ENCODE measurements at regions not wholly inside any gene's neighbourhood (a gene's known extent, or its start where the extent isn't known, plus 50 kb on each side); places are given as distances from the start of the nearest gene placed in this dataset.
"Not testable (repeated sequence)": the region's sequence is repeated elsewhere in the genome, so short reads cannot be mapped to it uniquely, and the experiment has no call there.

DNA sequence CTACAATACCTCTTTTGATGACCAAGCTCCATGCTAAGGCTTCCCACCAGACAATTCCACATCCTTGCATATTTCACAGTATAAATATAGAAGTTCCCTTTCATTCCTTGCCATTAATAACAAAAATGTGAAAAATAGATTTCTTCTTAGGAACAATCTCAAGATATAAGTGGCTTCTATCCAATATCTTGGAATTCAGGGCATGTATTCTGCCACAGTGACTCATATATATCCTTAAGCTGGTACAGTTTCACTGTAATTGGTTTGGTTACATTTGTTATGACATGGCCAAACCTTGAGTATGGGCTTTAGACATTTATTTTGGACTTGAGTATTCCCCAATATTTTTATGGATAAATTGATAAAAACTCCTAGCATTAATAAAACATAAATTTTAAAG, 181.7 kb upstream of the DDX53 start:
- no peaks in the 10 kb centered on the region for H3K4me1 ChIP-seq (ENCODE audit: insufficient read depth, low read length)
- no peaks in the 10 kb centered on the region for H3K36me3 ChIP-seq (ENCODE audit: insufficient read depth, low read depth, low read length)
- no peaks in the 10 kb centered on the region for H3K9me3 ChIP-seq (ENCODE audit: insufficient read depth, low read depth, low read length)
- no peak overlapping the region for H3K9ac ChIP-seq (ENCODE audit: low read depth, low read length)
- H3K27ac ChIP-seq (ENCODE audit: low read length): no peak overlapping the region
- H3K27me3 ChIP-seq (ENCODE audit: insufficient read depth, low read length): no peaks in the 10 kb centered on the region
- no peak overlapping the region for H3K4me3 ChIP-seq (ENCODE audit: low read length)

DNA sequence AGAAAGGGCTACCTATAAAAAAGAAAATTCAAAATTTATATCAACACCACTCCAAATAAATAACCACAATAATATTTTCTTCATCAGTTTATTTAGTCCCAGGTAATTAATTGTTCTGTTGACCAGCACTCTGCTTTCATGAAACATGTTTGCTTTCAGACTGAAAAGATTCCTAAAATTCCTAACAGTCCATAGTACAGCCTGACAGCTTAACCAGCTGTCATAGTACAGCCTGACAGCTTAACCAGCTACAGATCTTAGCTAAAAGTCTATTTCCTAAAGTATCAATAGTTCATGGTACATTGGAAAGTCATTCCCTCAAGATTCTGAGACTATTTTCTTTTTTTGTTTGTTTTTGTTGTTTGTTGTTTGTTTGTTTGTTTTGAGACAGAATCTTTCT, 144.1 kb upstream of the DDX53 start:
- Histone ChIP-seq H3K27ac (ENCODE audit: low read length) (no peak overlapping the region), H3K9ac (ENCODE audit: low read depth, low read length) (no peak overlapping the region), H3K27me3 (ENCODE audit: insufficient read depth, low read length) (no peaks in the 10 kb centered on the region), H3K4me3 (ENCODE audit: low read length) (no peak overlapping the region), H3K36me3 (ENCODE audit: insufficient read depth, low read depth, low read length) (no peaks in the 10 kb centered on the region), H3K4me1 (ENCODE audit: insufficient read depth, low read length) (no peaks in the 10 kb centered on the region), H3K9me3 (ENCODE audit: insufficient read depth, low read depth, low read length) (no peaks in the 10 kb centered on the region)

DNA sequence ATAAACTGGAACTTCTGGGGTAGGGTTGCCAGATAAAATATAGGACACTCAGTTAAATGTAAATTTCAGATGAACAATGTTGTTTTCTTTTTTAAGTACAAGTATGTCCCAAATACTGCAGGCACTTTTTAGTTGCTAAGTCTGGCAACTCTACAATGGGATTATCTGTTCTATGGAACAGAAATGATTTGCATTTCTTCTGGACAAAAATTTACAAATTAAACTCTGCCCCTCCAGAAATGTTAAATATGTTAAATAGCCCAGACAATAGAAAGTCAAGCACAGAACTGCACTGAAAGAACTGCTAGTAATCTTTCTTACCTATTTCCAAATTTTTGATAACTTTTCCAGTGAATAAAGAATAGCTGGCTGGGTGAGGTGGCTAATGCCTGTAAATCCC, 140.1 kb upstream of the DDX53 start:
- H3K9me3 ChIP-seq (ENCODE audit: insufficient read depth, low read depth, low read length): no peaks in the 10 kb centered on the region
- H3K36me3 ChIP-seq (ENCODE audit: insufficient read depth, low read depth, low read length): no peaks in the 10 kb centered on the region
- no peak overlapping the region for H3K9ac ChIP-seq (ENCODE audit: low read depth, low read length)
- no peak overlapping the region for H3K4me3 ChIP-seq (ENCODE audit: low read length)
- no peaks in the 10 kb centered on the region for H3K4me1 ChIP-seq (ENCODE audit: insufficient read depth, low read length)
- H3K27ac ChIP-seq (ENCODE audit: low read length): no peak overlapping the region
- no peaks in the 10 kb centered on the region for H3K27me3 ChIP-seq (ENCODE audit: insufficient read depth, low read length)

- H3K36me3 ChIP-seq (ENCODE audit: insufficient read depth, low read depth, low read length); H3K4me1 ChIP-seq (ENCODE audit: insufficient read depth, low read length); H3K9ac ChIP-seq (ENCODE audit: low read depth, low read length); H3K9me3 ChIP-seq (ENCODE audit: insufficient read depth, low read depth, low read length); H3K27ac ChIP-seq (ENCODE audit: low read length); H3K27me3 ChIP-seq (ENCODE audit: insufficient read depth, low read length); H3K4me3 ChIP-seq (ENCODE audit: low read length): not testable (repeated sequence)
Measured at GRCh38 chrX:22866801-22867200, 133.0 kb upstream of the DDX53 start.

DNA sequence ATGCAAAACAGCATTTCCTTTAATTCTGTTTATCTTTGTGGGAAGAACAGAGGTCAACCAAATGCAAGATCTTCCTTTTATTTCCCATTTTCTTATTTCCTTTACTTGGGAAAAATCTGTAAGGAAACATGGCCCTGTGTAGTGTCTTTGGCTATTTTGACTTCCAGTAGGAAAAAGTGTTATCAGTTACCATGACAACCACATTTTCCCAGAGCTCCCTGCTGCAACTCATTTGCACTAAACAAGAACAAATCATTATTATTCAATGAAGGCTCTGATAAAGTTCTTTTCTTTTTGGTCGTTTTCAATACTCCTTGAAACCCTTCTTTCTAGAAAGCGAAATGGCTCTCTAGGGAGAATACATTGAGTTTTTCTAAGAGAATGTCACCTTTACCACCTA, 117.2 kb upstream of the DDX53 start:
- no peak overlapping the region for H3K4me3 ChIP-seq (ENCODE audit: low read length)
- H3K27ac ChIP-seq (ENCODE audit: low read length): no peak overlapping the region
- no peaks in the 10 kb centered on the region for H3K9me3 ChIP-seq (ENCODE audit: insufficient read depth, low read depth, low read length)
- peaks cover 4% of the 10 kb centered on the region; the same call in 1 of the 2 replicates for H3K4me1 ChIP-seq (ENCODE audit: insufficient read depth, low read length)
- no peaks in the 10 kb centered on the region for H3K36me3 ChIP-seq (ENCODE audit: insufficient read depth, low read depth, low read length)
- H3K9ac ChIP-seq (ENCODE audit: low read depth, low read length): no peak overlapping the region
- H3K27me3 ChIP-seq (ENCODE audit: insufficient read depth, low read length): no peaks in the 10 kb centered on the region

DNA sequence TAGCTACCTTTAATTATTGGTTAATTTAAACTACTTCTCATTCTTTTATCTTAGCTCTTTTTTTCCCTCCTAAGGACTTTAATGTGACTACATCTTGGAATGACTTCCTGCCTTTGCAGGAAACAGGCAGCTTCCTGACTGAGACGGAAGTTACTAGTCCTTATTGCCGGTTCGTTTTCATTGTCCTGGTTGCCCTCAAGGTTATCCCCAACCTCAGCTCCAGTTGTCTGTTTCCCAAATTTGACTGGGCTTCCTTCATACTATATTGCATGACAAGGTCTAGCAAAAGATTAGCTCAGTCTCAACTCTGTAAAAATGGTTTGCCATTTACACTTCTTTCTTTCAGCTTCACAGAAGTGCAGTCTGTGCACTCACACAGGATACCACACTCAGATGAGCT, 109.9 kb upstream of the DDX53 start:
- H3K9ac ChIP-seq (ENCODE audit: low read depth, low read length): no peak overlapping the region
- H3K36me3 ChIP-seq (ENCODE audit: insufficient read depth, low read depth, low read length): no peaks in the 10 kb centered on the region
- no peaks in the 10 kb centered on the region for H3K27me3 ChIP-seq (ENCODE audit: insufficient read depth, low read length)
- H3K9me3 ChIP-seq (ENCODE audit: insufficient read depth, low read depth, low read length): no peaks in the 10 kb centered on the region
- H3K4me1 ChIP-seq (ENCODE audit: insufficient read depth, low read length): no peaks in the 10 kb centered on the region
- H3K4me3 ChIP-seq (ENCODE audit: low read length): no peak overlapping the region
- H3K27ac ChIP-seq (ENCODE audit: low read length): no peak overlapping the region

GRCh38 chrX:22912616-22913015, 87.1 kb upstream of the DDX53 start:
- no peaks in the 10 kb centered on the region for H3K4me1 ChIP-seq (ENCODE audit: insufficient read depth, low read length)
- H3K36me3 ChIP-seq (ENCODE audit: insufficient read depth, low read depth, low read length): no peaks in the 10 kb centered on the region
- H3K27me3 ChIP-seq (ENCODE audit: insufficient read depth, low read length): no peaks in the 10 kb centered on the region
- no peak overlapping the region for H3K4me3 ChIP-seq (ENCODE audit: low read length)
- H3K27ac ChIP-seq (ENCODE audit: low read length): no peak overlapping the region
- no peak overlapping the region for H3K9ac ChIP-seq (ENCODE audit: low read depth, low read length)
- no peaks in the 10 kb centered on the region for H3K9me3 ChIP-seq (ENCODE audit: insufficient read depth, low read depth, low read length)

DNA sequence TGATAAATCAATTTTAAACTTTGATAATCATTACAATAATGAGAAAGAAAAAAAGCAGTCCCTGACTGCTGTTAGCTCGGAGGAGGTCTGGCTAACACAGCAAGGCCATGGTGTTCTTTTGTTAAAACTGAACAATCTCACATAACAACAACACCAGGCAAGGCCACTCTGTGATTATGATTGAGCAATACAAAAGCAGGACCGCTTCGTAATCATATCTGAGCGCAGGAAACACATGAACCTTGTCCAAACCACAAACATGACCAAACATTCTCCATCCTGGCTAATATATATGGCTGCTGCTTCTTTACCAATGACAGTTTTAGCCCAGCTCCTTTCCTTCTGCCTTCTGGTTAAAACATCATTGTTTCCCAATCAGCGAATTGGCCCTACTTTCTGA, 76.8 kb upstream of the DDX53 start:
- Histone ChIP-seq H3K4me3 (ENCODE audit: low read length) (no peak overlapping the region), H3K27me3 (ENCODE audit: insufficient read depth, low read length) (no peaks in the 10 kb centered on the region), H3K4me1 (ENCODE audit: insufficient read depth, low read length) (no peaks in the 10 kb centered on the region), H3K9me3 (ENCODE audit: insufficient read depth, low read depth, low read length) (no peaks in the 10 kb centered on the region), H3K9ac (ENCODE audit: low read depth, low read length) (no peak overlapping the region), H3K36me3 (ENCODE audit: insufficient read depth, low read depth, low read length) (no peaks in the 10 kb centered on the region), H3K27ac (ENCODE audit: low read length) (no peak overlapping the region)

DNA sequence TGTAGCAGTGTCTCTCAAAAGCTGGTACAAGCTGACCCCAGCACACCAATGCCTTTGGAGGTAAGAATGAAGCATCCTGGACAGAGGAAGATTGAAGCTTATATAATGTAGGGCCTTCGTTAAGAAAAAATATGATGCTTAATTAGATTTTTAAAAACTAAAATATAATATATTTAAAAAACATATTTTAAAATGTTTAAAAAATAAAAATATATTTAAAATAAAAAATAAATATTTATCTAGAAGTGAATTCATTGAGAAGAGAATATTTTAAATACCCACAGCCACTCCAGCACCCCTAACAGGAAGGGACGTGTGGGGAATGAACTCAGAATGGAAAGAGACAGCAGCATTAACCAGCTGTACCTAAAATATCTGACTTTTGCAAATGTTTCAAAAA, 65.1 kb upstream of the DDX53 start:
- Histone ChIP-seq H3K9ac (ENCODE audit: low read depth, low read length) (no peak overlapping the region), H3K4me1 (ENCODE audit: insufficient read depth, low read length) (no peaks in the 10 kb centered on the region), H3K36me3 (ENCODE audit: insufficient read depth, low read depth, low read length) (no peaks in the 10 kb centered on the region), H3K9me3 (ENCODE audit: insufficient read depth, low read depth, low read length) (no peaks in the 10 kb centered on the region), H3K27me3 (ENCODE audit: insufficient read depth, low read length) (no peaks in the 10 kb centered on the region), H3K4me3 (ENCODE audit: low read length) (no peak overlapping the region), H3K27ac (ENCODE audit: low read length) (no peak overlapping the region)

DNA sequence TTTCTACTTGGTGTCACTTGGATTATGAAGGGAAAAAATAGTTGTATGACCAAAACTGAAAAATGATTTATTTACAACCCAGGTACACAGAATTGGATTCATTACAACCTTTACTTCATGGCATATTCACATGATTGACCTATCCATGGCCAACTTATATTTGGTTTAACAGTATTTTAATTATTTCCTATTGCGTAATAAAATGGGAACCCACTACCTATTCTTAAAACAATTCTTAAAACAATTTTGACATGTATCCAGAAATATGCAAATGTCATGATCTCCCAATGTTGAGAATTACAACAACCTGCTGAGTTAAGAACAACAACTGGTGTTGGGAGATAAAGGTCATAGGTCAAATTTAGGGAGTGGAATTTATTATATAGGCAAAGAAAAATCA, 54.8 kb upstream of the DDX53 start:
- no peaks in the 10 kb centered on the region for H3K27me3 ChIP-seq (ENCODE audit: insufficient read depth, low read length)
- H3K27ac ChIP-seq (ENCODE audit: low read length): no peak overlapping the region
- H3K4me1 ChIP-seq (ENCODE audit: insufficient read depth, low read length): no peaks in the 10 kb centered on the region
- no peak overlapping the region for H3K4me3 ChIP-seq (ENCODE audit: low read length)
- no peak overlapping the region for H3K9ac ChIP-seq (ENCODE audit: low read depth, low read length)
- H3K9me3 ChIP-seq (ENCODE audit: insufficient read depth, low read depth, low read length): no peaks in the 10 kb centered on the region
- H3K36me3 ChIP-seq (ENCODE audit: insufficient read depth, low read depth, low read length): no peaks in the 10 kb centered on the region
